ENCODE measurements at regions not wholly inside any gene's neighbourhood (a gene's known extent, or its start where the extent isn't known, plus 50 kb on each side); places are given as distances from the start of the nearest gene placed in this dataset.
"Not testable (repeated sequence)": the region's sequence is repeated elsewhere in the genome, so short reads cannot be mapped to it uniquely, and the experiment has no call there.

- no peak for DNase-seq (ENCODE audit: low spot score)
Measured at GRCh38 chr11:112706863-112707262, 254.4 kb upstream of the NCAM1 start.

GRCh38 chr11:112714340-112714739 is 246.9 kb upstream of the NCAM1 start:
- not testable (repeated sequence) for DNase-seq (ENCODE audit: low spot score)

GRCh38 chr11:112715056-112715455 is 246.2 kb upstream of the NCAM1 start:
- no peak for DNase-seq (ENCODE audit: low spot score)

GRCh38 chr11:112718483-112718882 is 242.7 kb upstream of the NCAM1 start:
- no peak for DNase-seq (ENCODE audit: low spot score)

- no peak for DNase-seq (ENCODE audit: low spot score)
Measured at GRCh38 chr11:112719736-112720525, 241.3 kb upstream of the NCAM1 start.

GRCh38 chr11:112722148-112722547 is 239.1 kb upstream of the NCAM1 start:
- DNase-seq (ENCODE audit: low spot score) = no peak

- no peak for DNase-seq (ENCODE audit: low spot score)
Measured at GRCh38 chr11:112722876-112723275, 238.3 kb upstream of the NCAM1 start.

- DNase-seq (ENCODE audit: low spot score) = no peak
Measured at GRCh38 chr11:112723676-112724495, 237.3 kb upstream of the NCAM1 start.

- DNase-seq (ENCODE audit: low spot score) = no peak
Measured at GRCh38 chr11:112724496-112724790, 236.8 kb upstream of the NCAM1 start.

- DNase-seq (ENCODE audit: low spot score) = no peak
Measured at GRCh38 chr11:112725636-112726035, 235.6 kb upstream of the NCAM1 start.

- DNase-seq (ENCODE audit: low spot score) = no peak
Measured at GRCh38 chr11:112727341-112727841, 233.8 kb upstream of the NCAM1 start.

- no peak for DNase-seq (ENCODE audit: low spot score)
Measured at GRCh38 chr11:112728288-112728687, 232.9 kb upstream of the NCAM1 start.

- no peak for DNase-seq (ENCODE audit: low spot score)
Measured at GRCh38 chr11:112728716-112729115, 232.5 kb upstream of the NCAM1 start.

- no peak for DNase-seq (ENCODE audit: low spot score)
Measured at GRCh38 chr11:112730591-112730990, 230.6 kb upstream of the NCAM1 start.

GRCh38 chr11:112731538-112731937 is 229.7 kb upstream of the NCAM1 start:
- no peak for DNase-seq (ENCODE audit: low spot score)

GRCh38 chr11:112732031-112732430 is 229.2 kb upstream of the NCAM1 start:
- no peak for DNase-seq (ENCODE audit: low spot score)

- DNase-seq (ENCODE audit: low spot score) = no peak
Measured at GRCh38 chr11:112734207-112734606, 227.0 kb upstream of the NCAM1 start.

- no peak for DNase-seq (ENCODE audit: low spot score)
Measured at GRCh38 chr11:112735470-112735869, 225.8 kb upstream of the NCAM1 start.

GRCh38 chr11:112744041-112744440 is 217.2 kb upstream of the NCAM1 start:
- no peak for DNase-seq (ENCODE audit: low spot score)

GRCh38 chr11:112745973-112746372 is 215.2 kb upstream of the NCAM1 start:
- DNase-seq (ENCODE audit: low spot score) = no peak

- DNase-seq (ENCODE audit: low spot score) = no peak
Measured at GRCh38 chr11:112748252-112748651, 213.0 kb upstream of the NCAM1 start.

GRCh38 chr11:112748713-112749543 is 212.3 kb upstream of the NCAM1 start:
- no peak for DNase-seq (ENCODE audit: low spot score)

Measured in AG08396 (cell line).